ENCODE measurements at regions not wholly inside any gene's neighbourhood (a gene's known extent, or its start where the extent isn't known, plus 50 kb on each side); places are given as distances from the start of the nearest gene placed in this dataset.

DNA sequence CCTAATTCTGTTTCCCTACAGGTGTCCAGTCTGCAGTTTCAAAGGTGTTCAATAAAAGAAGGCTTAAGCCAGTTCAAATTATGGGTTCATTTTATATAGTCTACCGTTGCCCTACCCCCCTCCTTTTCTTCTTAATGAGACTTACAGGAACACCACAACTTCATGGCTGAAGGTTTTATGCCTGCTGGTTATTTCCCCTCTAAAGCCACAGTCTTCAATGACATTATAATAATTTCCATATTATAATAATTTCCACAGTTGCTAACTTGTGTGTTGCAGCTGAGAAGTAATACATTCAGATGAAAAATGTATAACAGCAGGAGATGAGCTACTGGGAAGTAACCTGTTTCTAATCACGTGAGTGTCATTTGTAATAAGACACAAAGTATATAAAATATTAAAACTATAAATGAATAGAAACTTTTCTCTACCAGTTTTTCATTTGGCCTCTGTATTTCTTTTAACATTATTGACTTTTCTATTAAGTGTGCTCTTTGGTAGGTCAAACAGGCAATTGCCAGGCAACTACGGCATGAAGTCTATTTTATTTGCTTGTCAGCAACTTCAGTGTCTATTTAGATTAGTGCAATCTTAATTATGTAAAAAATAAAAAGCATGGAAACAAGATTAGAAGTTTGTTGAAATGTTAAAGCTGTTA lies 120.5 kb upstream of the HMHB1 start:
- no peak for DNase-seq

DNA sequence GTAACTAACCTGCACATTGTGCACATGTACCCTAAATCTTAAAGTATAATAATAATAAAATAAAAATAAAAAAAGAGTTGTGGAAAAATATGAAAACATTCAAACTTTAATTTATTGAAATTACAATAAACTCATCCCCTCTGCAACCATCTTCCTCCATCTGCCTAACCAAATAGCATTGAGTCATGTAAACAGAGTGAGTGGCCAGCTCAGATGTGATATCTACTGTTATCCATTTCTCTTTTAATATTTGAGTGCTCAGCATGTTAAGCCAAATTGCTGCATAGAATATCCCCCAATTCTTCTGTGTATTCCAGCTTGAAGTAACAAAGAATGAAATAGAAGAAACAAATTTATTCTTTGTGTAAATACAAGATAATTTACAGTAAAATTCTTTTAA lies 124.4 kb upstream of the HMHB1 start:
- DNase-seq: no peak

DNA sequence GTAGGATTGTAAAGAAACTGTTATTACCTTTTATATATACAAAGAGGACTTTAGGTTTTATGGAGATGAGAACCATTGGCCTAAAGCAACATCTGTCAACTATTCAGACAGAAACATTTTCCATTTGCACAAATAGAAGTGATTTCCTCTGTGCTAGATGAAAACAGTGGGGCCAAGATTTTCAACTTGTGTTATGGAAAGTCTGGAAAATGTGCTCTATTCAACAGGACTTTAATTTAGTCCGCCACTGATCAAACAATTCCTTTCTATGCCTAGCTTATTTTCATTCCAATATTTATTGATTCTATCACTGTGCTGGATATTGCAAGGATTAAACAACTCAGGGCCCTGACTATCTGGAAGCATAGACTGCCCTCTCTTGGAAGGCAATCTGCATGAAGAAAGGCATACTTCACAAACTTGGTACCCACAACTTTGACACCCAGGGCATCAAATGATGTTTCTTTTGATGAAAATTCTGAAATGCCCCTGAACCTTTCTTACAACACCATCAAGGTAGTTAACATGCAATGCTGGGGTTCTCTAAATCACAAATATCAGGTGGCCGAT lies 126.6 kb upstream of the HMHB1 start:
- no peak for DNase-seq

DNA sequence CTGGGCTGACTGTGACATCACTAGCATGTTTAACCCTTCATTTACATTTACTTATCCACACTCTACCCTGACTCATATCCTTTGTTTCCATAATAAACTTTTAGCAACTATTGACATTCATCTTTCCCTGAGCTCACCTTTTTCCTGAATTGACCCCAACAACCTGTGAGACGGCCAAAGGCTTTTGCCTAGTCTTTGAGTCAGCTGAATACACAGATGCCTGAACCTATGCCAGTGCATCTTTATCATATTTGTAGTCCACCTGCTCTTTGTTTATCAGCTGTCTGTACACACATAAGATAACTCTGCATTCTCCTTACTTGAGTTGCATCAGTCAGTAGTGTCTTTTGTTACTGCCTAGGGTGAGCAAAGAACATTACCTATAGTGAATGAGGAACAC lies 128.5 kb upstream of the HMHB1 start:
- DNase-seq: no peak

DNA sequence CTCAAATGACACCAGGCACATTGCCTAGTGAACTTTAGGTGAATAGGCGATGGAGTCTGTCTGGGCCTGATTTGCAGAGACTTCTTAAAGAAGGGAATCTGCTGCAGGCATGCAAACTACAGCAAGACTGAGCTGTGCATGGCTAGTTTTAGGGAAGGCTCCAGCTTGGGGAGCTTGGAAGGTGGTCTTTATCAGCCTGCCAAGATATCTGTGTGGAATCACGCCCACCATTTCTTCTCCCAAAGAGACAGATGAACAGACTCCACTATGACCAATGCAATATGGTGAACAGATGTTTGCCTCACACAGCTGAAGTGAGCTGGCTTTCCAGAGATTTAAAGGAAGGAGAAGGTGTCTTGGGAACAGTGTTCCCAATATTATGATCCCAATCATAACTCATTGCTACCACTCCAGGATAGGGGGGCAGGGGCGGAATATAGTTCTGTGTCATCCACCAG lies 129.0 kb upstream of the HMHB1 start:
- no peak for DNase-seq

DNA sequence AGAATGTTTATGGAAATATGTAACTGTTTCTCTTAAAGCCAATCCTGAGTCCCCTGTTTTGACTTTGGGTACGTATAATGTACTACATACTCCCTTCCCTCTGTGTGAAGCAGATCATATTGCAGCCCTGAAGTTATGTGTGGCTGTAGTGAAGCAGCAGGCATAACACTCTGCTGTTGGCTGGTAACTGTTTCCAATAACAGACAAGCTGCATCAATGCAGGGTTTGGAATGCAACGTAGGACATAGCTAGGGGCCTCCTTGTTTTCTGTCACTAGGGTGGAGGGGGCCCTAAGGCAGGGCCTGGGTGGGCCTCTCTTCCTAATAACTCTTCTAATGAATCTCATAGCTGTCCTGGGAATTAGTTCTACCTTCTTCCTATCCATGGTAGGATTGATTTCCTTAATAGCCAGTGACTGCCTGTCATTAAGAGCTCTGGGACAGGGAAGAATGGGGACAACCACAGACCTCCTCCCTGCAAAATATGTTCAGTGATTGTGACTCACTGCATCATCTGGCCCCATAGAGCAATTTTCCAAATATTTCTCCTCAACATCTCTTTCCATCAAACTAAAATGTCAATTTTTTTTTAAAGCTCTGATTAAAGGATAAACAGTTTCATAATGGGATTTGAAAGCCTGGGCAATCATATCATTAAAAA lies 129.6 kb upstream of the HMHB1 start:
- DNase-seq: no peak

DNA sequence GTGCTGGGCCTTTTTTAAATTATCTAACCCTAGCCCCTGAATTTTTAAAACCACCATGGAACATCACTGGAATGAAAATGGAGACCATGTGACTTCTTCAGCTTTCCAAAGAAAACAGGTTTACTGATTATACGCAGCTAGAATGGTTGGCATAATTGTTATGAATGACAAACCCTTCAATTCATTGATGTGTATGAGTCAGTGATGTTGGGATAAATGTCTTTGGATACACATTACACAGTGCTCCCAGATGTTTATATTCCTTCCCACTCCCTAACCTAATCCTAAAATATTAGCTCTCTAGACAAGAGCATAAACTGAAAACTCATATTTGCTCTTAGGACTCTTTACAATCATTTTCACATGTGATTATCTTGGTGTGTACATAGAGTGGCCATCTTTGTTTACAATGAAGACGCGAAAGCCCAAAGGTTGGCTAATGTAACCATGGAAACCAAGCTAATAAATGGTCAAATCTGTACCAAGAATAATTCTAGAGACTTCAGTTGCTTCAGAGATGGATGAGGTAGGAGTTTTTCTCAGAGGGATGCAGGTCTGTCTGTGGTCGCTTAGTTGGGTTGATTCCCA lies 131.2 kb upstream of the HMHB1 start:
- DNase-seq: no peak

DNA sequence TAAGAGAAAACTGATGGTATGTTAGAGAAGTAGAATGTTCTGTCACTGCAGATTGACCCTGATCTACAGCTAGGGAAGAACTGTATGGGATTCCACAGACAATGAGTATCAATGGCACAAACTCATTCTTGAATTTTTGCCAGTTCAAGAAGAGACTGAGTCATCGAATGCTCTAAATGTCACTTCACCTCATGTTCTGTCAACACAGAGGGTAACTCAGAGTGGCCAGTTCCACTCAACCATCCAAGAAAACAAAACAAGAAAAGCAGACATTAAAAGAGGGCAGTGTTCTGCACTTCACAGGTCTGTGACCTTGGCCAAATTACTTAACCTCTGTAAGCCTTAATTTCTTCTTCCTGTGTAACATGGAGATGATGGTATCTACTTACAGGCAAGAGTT lies 132.2 kb upstream of the HMHB1 start:
- no peak for DNase-seq

DNA sequence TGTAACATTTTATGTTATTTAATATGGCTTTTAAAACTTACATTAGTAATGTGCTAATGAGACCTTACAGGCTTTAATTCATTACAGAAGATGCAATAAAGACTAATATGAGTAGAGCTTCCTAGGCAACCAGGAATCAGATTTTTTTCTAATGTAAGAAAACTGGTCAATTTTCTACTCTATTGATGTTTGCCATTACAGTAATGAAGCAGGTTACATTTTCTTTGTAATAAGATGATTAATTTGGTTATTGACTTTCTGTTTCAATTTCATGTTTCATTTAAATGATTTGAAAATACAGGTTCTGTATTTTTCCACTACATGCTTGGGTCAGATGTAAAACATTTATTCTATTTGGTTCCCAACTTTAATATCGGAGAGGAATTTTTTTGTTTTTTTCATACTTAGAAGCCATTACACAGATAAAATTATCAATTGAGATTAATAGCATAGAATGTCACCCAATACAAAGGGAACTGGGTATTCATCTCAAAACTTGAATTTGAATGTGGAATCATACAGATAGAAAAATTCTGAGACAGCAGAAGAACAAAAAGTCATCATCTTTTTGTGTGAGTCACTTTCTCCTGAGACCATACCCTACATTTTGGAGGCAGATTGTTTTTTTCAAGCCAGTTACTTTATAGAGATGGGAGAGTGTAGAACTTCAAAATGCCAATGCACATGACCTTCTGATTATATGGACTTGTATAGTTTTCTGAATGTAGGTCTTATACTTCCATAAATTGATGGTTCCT lies 133.6 kb upstream of the HMHB1 start:
- no peak for DNase-seq

DNA sequence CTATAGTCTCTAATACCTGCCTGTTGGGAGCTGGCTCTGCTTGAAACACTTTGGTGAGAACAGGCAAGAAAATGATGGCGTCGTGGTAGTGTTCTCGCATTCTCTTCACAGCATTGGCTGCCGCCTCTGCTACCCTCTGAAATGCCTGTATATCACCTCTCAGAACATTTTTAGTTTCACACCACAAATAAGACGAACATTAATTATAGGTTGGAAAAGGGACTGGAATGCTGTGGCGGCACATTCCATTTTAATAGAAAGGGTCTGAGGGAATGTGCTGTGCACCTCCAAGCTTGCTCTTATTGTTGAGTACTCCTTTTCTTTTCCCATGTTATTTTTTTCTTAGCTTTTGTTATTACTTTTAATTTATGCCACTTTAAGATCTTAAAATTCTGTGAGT lies 134.6 kb upstream of the HMHB1 start:
- DNase-seq: no peak

DNA sequence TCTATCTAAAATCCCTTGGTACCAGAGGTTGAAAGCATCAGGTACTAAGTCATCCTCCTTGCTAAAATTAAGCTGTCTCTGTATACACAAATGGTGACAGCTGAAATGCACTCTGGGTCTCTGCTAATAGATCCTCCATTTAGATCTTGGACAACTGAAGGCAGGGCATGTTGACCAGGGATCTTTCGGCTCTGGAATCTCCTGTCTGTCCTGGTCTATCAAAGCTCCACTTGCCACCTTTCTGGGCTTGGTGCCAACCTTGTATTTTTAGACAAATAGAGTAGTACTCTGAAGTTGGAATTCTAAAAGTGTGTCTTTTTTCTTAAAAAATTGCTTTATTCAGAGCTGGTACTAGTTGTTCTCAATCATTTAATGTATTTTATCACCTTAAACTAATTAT lies 135.2 kb upstream of the HMHB1 start:
- DNase-seq: no peak

DNA sequence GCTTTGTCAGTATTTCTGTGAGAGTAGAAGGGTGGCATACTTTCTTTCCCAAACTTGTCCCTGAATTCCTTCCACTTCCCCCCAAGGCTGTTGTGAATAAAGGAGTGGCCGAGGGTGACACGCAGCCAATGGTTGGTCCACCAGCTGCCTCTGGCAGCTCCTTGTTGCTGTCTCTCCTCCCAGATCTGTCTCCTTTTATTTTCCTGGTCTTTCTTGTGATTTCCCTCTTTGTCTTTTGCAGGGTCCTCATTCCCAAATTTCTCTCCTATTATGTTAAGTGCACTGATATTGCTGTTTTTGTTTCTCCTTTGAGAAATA lies 137.5 kb upstream of the HMHB1 start:
- no peak for DNase-seq

DNA sequence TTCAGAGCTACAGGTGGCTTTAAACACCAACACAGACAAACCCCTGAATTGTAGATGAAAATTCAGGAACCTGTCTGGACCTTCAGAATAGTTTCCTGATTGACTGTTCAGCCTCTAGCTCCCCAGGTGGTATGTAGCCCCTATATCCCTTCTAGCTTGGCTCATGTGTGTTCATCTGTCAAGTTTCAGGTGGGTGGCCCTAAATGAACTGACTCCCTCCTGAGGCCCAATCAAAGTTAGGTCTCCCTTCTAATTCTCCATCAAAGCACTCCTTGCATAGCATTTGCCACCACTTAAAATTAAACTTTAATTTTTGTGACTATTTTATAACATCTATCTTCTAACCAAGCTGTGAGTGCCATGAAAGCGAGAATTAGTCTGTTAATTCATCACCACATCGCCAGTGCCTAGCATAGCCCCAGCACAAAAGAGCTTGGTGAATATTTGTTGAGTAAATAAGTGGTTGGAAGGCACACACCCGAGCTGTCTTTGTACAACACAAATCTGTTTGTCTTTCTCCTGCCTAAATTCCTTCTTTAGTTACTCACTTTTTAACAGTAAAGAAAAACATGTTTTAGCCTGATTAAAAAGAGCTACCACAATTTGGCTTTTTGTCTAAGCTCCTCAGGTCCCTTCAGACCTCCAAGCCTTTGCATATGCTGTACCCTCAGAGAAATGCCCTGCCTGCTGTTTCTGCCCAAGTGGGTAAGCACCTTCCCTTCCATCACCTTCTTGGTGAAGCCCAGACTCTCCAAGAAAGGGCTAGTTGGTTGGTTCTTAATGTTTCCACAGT lies 138.1 kb upstream of the HMHB1 start:
- no peak for DNase-seq

DNA sequence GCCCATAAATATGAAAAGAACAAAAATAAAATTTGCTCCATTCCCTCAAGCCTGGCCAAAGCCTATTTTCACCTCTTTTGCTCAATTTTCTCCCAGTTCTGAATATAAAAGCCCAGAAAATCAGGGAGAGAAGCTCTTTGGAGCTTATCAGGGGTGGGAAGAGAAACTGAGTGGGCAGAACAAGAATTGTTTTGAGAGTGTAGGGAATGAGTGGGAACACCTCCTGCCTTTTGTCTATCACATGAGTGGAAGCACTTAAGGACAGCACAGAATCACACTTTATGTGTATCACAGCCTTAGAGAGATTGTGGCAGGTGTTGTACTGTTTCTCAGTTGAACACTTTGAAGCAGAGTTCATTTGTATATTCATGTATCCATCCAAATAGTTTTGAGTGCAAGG lies 139.2 kb upstream of the HMHB1 start:
- DNase-seq: no peak

DNA sequence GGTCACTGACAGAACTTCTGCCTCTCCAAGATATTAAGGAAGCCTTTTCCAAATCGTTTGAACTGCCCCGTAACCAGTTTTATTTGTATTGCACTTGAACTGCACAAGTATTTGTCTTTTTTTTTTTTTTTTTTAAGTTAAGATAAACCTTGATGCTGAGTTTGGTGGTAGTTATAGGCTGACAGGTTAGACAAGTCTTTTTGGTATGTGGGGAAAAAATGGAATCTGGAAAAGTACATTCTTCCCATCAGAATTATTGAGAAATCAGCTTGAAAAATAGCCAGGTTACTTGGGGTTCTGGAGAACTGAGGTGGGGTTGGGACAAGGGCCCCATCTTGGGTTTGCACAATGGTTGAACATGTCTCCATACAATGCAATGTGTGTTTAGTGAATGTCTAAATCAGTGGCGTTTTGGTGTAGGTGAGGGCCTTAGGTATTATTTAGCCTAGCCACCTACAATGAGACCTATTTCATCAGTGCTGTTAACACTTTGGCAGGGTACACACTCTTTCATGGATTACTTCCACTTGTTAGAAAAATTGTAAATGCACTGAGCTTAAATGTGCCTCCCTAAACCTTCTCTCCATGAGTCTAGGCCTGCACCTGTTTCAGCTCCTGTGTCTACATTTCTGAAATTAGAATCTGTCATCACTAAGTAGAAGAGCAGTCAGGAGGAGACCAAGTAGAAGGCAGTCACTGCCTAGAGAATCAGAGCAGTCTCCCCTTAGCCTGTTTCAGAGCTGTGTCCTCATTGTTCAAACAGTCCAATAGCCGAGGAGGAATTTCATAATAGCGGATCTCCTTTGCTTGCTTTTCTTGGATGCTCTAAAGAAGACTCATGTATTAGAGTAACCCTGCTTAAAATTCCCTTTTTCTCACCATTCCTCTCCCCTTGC lies 140.0 kb upstream of the HMHB1 start:
- no peak for DNase-seq

DNA sequence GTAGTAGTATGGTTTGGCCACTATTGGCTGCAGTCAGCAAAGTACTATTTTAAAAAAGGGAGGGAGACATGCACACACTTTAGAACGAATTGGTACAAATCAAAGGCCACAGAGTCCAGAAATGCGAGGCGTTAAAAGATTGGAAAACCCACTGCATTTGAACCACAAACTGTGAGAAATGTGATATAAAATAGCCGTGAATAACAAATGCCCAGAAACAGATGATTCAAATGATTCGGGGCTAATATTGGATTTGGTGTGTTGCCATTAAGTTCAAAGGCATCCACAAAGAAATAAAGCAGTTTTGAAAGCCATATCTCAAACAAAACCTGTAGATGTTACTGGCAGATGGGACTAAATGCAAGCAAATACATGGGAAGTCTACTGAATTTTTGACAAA lies 140.9 kb upstream of the HMHB1 start:
- DNase-seq: no peak

DNA sequence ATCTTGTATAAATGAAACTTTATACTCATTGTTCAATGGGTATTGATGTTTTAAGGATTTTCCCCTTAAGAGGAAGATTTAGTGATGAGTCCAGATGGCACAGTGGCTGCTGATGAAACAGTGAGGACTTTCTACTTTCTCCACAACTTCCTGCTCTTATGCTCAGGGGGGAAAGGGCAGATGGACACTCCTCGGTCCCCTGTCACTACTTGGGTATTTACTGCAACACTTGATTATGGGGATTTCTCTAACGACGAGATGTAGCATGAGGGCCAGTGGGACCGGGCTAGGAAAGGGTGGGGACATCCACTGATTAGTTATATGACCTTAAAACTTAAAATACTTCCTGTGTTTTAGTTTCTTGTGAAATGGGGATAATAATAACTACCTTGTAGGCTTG lies 146.1 kb upstream of the HMHB1 start:
- no peak for DNase-seq

DNA sequence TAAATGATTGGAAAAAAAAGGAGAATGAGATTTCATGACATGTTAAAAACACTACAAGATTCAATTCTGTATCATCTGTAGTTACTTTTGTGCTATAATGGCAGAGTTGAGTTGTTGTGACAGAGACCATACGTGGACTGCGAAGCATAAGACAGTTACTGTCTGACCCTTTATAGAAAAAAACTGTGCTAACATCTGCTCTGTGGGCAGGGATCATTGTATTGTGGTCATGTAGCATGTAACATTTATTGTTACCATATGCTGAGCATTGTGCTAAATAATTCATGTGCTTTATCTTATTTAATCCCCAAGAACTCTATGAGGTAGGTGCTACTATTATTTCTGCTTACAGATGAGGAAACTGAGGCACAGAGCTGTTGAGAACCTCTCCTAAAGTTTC lies 147.3 kb upstream of the HMHB1 start:
- no peak for DNase-seq

DNA sequence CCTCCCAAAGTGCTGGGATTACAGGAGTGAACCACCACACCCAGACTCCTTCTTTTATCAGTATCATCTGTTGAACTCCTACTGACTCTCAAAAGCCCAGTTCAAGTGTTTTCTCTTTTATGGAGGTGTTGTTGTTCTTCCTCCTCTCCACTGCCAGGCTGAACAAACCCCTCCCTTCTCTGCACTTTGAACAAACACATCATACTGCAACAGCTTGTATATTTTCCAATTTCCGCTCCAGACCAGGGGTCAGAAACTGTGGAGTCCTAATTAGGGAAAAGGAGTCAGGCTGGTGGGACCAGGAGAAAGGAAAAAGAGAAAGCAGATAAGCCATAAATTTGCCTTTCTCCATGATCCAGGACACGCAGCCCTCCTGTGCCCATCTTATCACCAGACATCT lies 148.1 kb upstream of the HMHB1 start:
- DNase-seq: no peak

DNA sequence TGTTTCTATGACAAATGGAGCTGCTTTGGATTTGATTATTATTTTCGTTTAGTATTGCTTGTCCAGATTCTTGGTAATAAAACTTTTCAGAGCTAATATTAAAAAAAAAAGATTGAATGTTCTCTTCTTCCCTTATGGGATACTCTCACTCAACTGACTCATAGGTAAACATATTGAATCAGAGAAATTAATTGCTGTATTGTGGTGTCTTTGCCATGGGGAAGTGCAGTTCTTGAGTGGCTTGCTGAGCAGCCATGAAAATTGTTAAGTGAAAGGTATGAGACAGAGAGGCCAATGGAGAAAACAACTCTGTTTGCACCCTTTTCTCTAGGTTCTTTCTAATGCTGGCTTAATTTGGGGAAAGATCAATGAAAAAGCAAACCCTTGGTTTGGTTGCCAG lies 149.9 kb upstream of the HMHB1 start:
- DNase-seq: no peak

DNA sequence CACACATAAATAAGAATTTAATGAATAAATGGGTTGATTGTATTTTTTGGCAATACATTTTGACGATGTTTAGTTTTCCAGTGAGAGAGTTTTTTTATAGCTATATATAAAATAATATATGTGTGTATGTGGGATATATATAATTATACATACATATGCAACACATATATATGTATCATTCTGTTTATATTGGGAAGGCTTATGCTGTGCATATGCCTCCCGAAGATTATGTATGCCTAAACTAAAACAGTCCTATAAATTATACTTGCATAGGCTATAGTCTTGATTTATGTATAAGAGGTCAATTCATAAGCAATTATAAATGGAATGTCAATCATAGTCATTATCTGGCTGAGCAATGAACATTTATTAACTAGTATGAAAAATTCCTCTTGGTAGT lies 151.3 kb upstream of the HMHB1 start:
- DNase-seq: no peak
